Keratinocyte (primary cell): ENCODE measurements at regions not wholly inside any gene's neighbourhood (a gene's known extent, or its start where the extent isn't known, plus 50 kb on each side); places are given as distances from the start of the nearest gene placed in this dataset.

Experiments used
- DNase-seq: peaks from one replicate; pipeline ENCODE4 v3.0.0-alpha.2; 2011; ENCODE audit warnings: low read depth, missing footprints, low spot score
- FAIRE-seq: peaks from 2 replicates; lab custom pipeline; 2011; peaks lifted over from hg19 to GRCh38; lab: Jason Lieb, UNC
- H2AFZ ChIP-seq: 2 replicates; pipeline ENCODE4 v1.6.0; 2012; ENCODE audit warnings: low read length, control low read depth, inconsistent platforms; ENCODE audit not compliant: control insufficient read depth
- H3K27ac ChIP-seq: 2 replicates; pipeline ENCODE4 v1.5.1; 2011; ENCODE audit warnings: low read length; ENCODE audit not compliant: control insufficient read depth, insufficient read depth
- H3K27me3 ChIP-seq: 3 replicates; pipeline ENCODE4 v1.6.0; 2011; ENCODE audit warnings: low read length; ENCODE audit not compliant: control insufficient read depth, insufficient read depth; ENCODE audit errors: extremely low read depth
- H3K36me3 ChIP-seq, 2 experiments: 2 replicates in 1 of 2; 3 replicates in 1 of 2; pipeline ENCODE4 v1.5.1; 2011; ENCODE audit warnings: low read length in 2 of 2, mild to moderate bottlenecking in 1 of 2; ENCODE audit not compliant: control insufficient read depth in 2 of 2, insufficient read depth in 2 of 2; ENCODE audit errors: extremely low read depth in 1 of 2
- H3K4me1 ChIP-seq: 3 replicates; pipeline ENCODE4 v1.5.1; 2011; ENCODE audit warnings: low read length; ENCODE audit not compliant: control insufficient read depth, insufficient read depth; ENCODE audit errors: extremely low read depth
- H3K4me2 ChIP-seq: 3 replicates; pipeline ENCODE4 v1.6.0; 2011; ENCODE audit warnings: low read depth, low read length; ENCODE audit not compliant: control insufficient read depth, insufficient read depth; ENCODE audit errors: extremely low read depth
- H3K4me3 ChIP-seq, 3 experiments: fragments of 200-600 bp in 1 of 3; sonication (generic) in 1 of 3; 2 replicates in 2 of 3; 3 replicates in 1 of 3; pipeline ENCODE4 v1.5.1; 2011 to 2016; ENCODE audit warnings: low read length in 3 of 3, mild to moderate bottlenecking in 3 of 3, control low read depth in 2 of 3, inconsistent platforms in 1 of 3, low read depth in 1 of 3, mixed read lengths in 1 of 3, mixed run types in 1 of 3, moderate library complexity in 1 of 3; ENCODE audit not compliant: control insufficient read depth in 2 of 3, insufficient read depth in 2 of 3; ENCODE audit errors: extremely low read depth in 1 of 3
- H3K79me2 ChIP-seq: 2 replicates; pipeline ENCODE4 v1.6.0; 2012; ENCODE audit warnings: low read length; ENCODE audit not compliant: control insufficient read depth, insufficient read depth
- H3K9ac ChIP-seq: 3 replicates; pipeline ENCODE4 v1.6.0; 2011; ENCODE audit warnings: low read length; ENCODE audit not compliant: control insufficient read depth, insufficient read depth; ENCODE audit errors: extremely low read depth
- H3K9me1 ChIP-seq: 3 replicates; pipeline ENCODE4 v1.6.0; 2011; ENCODE audit warnings: low read length; ENCODE audit not compliant: control insufficient read depth, insufficient read depth; ENCODE audit errors: extremely low read depth
- H3K9me3 ChIP-seq: 2 replicates; pipeline ENCODE4 v1.5.1; 2012; ENCODE audit warnings: low read depth, low read length; ENCODE audit not compliant: control insufficient read depth
- H4K20me1 ChIP-seq: 3 replicates; pipeline ENCODE4 v1.6.0; 2011; ENCODE audit warnings: low read length; ENCODE audit not compliant: control insufficient read depth, insufficient read depth; ENCODE audit errors: extremely low read depth
- EZH2 ChIP-seq: IDR thresholded peaks from one replicate; pipeline ENCODE4 v1.6.1; 2012; ENCODE audit warnings: inconsistent platforms, mild to moderate bottlenecking, low read length, moderate library complexity
- dilution Hi-C: fragments of 300-500 bp; cut with MboI; formaldehyde crosslinking; loops from one replicate; pipeline ENCODE4 v1.7.0; 2020; ENCODE audit warnings: low sequenced_read_pairs; ENCODE audit not compliant: extremely low pct_ligation_motif_present
- TF ChIP-seq, protein P1 (sequence below), 3 experiments: IDR thresholded peaks in 1 of 3; conservative IDR thresholded peaks in 1 of 3; optimal IDR thresholded peaks in 1 of 3; 2 replicates in 2 of 3; 3 replicates in 1 of 3; pipeline versions ENCODE3 to v1.5.1; 2011; ENCODE audit warnings: low read length in 3 of 3, mild to moderate bottlenecking in 3 of 3, moderate library complexity in 2 of 3, control low read depth in 1 of 3, inconsistent platforms in 1 of 3; ENCODE audit not compliant: insufficient read depth in 2 of 3; ENCODE audit errors: extremely low read depth in 1 of 3

DNA sequence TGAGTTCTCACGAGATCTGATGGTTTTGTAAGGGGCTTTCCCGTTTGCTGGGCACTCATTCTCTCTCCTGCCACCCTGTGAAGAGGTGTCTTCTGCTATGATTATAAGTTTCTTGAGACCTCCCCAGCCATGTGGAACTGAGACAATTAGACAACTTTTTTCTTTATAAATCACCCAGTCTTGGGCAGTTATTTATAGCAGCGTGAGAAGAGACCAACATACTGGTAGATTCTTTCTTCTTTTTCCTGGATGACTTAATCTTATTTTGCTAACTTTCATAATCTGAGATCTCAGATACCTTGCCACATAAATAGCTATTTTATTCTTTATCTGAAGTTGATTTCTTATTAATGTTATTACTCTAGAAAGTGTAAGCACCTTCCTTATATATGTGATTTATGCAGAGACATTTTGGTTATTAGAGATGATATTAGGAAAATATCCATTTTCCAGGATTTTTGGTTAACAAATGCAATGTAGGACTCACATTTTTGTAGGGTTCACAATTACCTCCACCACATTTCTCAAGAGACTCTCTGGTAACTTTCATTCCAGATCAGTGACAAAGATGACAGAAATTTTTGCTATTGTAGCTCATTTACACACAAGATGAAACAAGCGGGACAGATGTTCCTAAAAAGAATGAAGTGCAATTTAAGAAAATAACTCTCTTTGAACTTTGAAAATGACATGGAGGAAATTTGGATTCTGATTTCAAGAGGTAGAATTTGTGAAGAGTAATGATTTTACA is 97.9 kb upstream of the RND3 start:
- FAIRE-seq (no peak), DNase-seq (no peak)
- no peaks in the 10 kb centered on the region for H3K27me3 ChIP-seq
- no peaks in the 10 kb centered on the region for H3K9me1 ChIP-seq
- H2AFZ ChIP-seq: no peak overlapping the region
- H3K27ac ChIP-seq: no peak overlapping the region
- H4K20me1 ChIP-seq: no peaks in the 10 kb centered on the region
- H3K9me3 ChIP-seq: no peaks in the 10 kb centered on the region
- H3K79me2 ChIP-seq: no peaks in the 10 kb centered on the region
- no peak overlapping the region for H3K9ac ChIP-seq
- no peaks in the 10 kb centered on the region for H3K36me3 ChIP-seq
- no peak for TF ChIP-seq EZH2
- TF ChIP-seq, protein P1, sequence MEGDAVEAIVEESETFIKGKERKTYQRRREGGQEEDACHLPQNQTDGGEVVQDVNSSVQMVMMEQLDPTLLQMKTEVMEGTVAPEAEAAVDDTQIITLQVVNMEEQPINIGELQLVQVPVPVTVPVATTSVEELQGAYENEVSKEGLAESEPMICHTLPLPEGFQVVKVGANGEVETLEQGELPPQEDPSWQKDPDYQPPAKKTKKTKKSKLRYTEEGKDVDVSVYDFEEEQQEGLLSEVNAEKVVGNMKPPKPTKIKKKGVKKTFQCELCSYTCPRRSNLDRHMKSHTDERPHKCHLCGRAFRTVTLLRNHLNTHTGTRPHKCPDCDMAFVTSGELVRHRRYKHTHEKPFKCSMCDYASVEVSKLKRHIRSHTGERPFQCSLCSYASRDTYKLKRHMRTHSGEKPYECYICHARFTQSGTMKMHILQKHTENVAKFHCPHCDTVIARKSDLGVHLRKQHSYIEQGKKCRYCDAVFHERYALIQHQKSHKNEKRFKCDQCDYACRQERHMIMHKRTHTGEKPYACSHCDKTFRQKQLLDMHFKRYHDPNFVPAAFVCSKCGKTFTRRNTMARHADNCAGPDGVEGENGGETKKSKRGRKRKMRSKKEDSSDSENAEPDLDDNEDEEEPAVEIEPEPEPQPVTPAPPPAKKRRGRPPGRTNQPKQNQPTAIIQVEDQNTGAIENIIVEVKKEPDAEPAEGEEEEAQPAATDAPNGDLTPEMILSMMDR (optimal IDR thresholded peaks at IDR 0.05 in 1 of 3, IDR thresholded peaks at IDR 0.05 in 1 of 3, conservative IDR thresholded peaks at IDR 0.05 in 1 of 3; ENCODE audit: extremely low read depth in 1 of 3, insufficient read depth in 2 of 3, low read length in 3 of 3): no peak
- H3K4me1 ChIP-seq: peaks cover 11% of the 10 kb centered on the region
- dilution Hi-C loops: no loop called here
- no peak overlapping the region for H3K4me3 ChIP-seq
- no peak overlapping the region for H3K4me2 ChIP-seq

GRCh38 chr2:150584081-150584480 is 96.6 kb upstream of the RND3 start:
- Histone ChIP-seq H3K27me3 (no peaks in the 10 kb centered on the region), H3K27ac (peak overlapping the region; percentile 17), H3K9me3 (no peaks in the 10 kb centered on the region), H3K36me3 (no peaks in the 10 kb centered on the region), H3K4me3 (no peak overlapping the region), H3K9ac (no peak overlapping the region), H3K79me2 (no peaks in the 10 kb centered on the region), H4K20me1 (no peaks in the 10 kb centered on the region), H3K9me1 (no peaks in the 10 kb centered on the region), H3K4me2 (no peak overlapping the region), H3K4me1 (peaks cover 11% of the 10 kb centered on the region), H2AFZ (no peak overlapping the region)
- FAIRE-seq: peak; percentile 43
- no peak for DNase-seq
- TF ChIP-seq EZH2: no peak
- TF ChIP-seq, protein P1 (optimal IDR thresholded peaks at IDR 0.05 in 1 of 3, IDR thresholded peaks at IDR 0.05 in 1 of 3, conservative IDR thresholded peaks at IDR 0.05 in 1 of 3; ENCODE audit: extremely low read depth in 1 of 3, insufficient read depth in 2 of 3, low read length in 3 of 3): no peak
- dilution Hi-C loops: no loop called here
